ENCODE measurements at regions not wholly inside any gene's neighbourhood (a gene's known extent, or its start where the extent isn't known, plus 50 kb on each side); places are given as distances from the start of the nearest gene placed in this dataset.

GRCh38 chr9:10917001-10917400, 304.2 kb upstream of the PTPRD start:
- Histone ChIP-seq H3K79me1 (ENCODE audit: low read depth in 1 of 2, low read length in 2 of 2) (no peaks in the 10 kb centered on the region), H3K4me3 (ENCODE audit: insufficient read depth, low read depth, low read length) (no peak overlapping the region), H2BK120ac (ENCODE audit: low read depth, low read length) (no peak overlapping the region), H2BK5ac (ENCODE audit: low read depth, low read length, poor library complexity, severe bottlenecking) (no peak overlapping the region), H3K27me3 (ENCODE audit: control insufficient read depth, insufficient read depth, low read length) (no peaks in the 10 kb centered on the region), H3K4me2 (ENCODE audit: low read depth, low read length) (no peak overlapping the region), H3K4ac (ENCODE audit: low read depth, low read length) (no peak overlapping the region), H3K23ac (ENCODE audit: low read depth, low read length) (no peak overlapping the region), H2AK9ac (replicated peaks; ENCODE audit: low read depth, low read length, poor library complexity) (no peak overlapping the region), H4K5ac (ENCODE audit: low read depth, low read length) (no peak overlapping the region), H3K56ac (ENCODE audit: extremely low read depth, insufficient read depth, low read length) (no peak overlapping the region), H4K20me1 (ENCODE audit: insufficient read depth, low read length) (no peaks in the 10 kb centered on the region), H3K27ac (ENCODE audit: insufficient read depth, low read length) (no peak overlapping the region), H3K4me1 (ENCODE audit: control insufficient read depth, insufficient read depth, low read length) (no peaks in the 10 kb centered on the region), H3K18ac (ENCODE audit: low read depth, low read length) (no peak overlapping the region), H3K36me3 (ENCODE audit: control insufficient read depth, insufficient read depth, low read length) (no peaks in the 10 kb centered on the region), H4K91ac (ENCODE audit: insufficient read depth, low read depth, low read length) (no peak overlapping the region), H3K9me1 (ENCODE audit: insufficient read depth, low read length) (no peaks in the 10 kb centered on the region), H3K9ac (ENCODE audit: low read depth, low read length) (no peak overlapping the region), H2BK20ac (ENCODE audit: low read depth, low read length) (no peak overlapping the region), H2BK15ac (ENCODE audit: low read depth, low read length) (no peak overlapping the region), H2AFZ (replicated peaks; ENCODE audit: low read length, poor library complexity) (no peak overlapping the region), H2AK5ac (ENCODE audit: low read depth, low read length) (no peak overlapping the region), H3K14ac (replicated peaks; ENCODE audit: low read depth, low read length) (no peak overlapping the region), H4K8ac (ENCODE audit: low read depth in 2 of 2, low read length in 2 of 2) (no peak overlapping the region), H3K9me3 (ENCODE audit: control insufficient read depth, insufficient read depth, low read length) (peaks cover 3% of the 10 kb centered on the region; the same call in 1 of the 2 replicates)
- intact Hi-C loops (cut with micrococcal nuclease) (no loop called here), in situ Hi-C loops (cut with MboI; ENCODE audit: low sequenced_read_pairs) (no loop called here), dilution Hi-C loops (cut with HindIII; ENCODE audit: low sequenced_read_pairs, unreplicated experiment) (no loop called here)
- TF ChIP-seq BHLHE40 (IDR thresholded peaks at IDR 0.05; ENCODE audit: low read depth, low read length) (no peak), RAD21 (IDR thresholded peaks at IDR 0.05; ENCODE audit: low read length) (no peak), MXI1 (IDR thresholded peaks at IDR 0.05; ENCODE audit: borderline replicate concordance, low read depth, low read length) (no peak), MAZ (IDR thresholded peaks at IDR 0.05; ENCODE audit: borderline replicate concordance, low read depth, low read length) (no peak), USF2 (IDR thresholded peaks at IDR 0.05; ENCODE audit: low read depth, low read length) (no peak), CTCF (conservative IDR thresholded peaks at IDR 0.05; ENCODE audit: low read depth, low read length) (no peak), SMC3 (IDR thresholded peaks at IDR 0.05; ENCODE audit: low read depth, low read length) (no peak), RFX5 (IDR thresholded peaks at IDR 0.05; ENCODE audit: low read depth, low read length) (no peak), POLR2A (IDR thresholded peaks at IDR 0.05; ENCODE audit: low read depth, low read length) (no peak), RCOR1 (IDR thresholded peaks at IDR 0.05; ENCODE audit: insufficient replicate concordance, low read length) (no peak), NFE2L2 (IDR thresholded peaks at IDR 0.05; ENCODE audit: low read depth, low read length) (no peak), CHD1 (IDR thresholded peaks at IDR 0.05; ENCODE audit: low read depth, low read length) (no peak), CEBPB (IDR thresholded peaks at IDR 0.05; ENCODE audit: low read depth, low read length) (no peak), FOS (IDR thresholded peaks at IDR 0.05; ENCODE audit: low read depth, low read length) (no peak), MAFK (IDR thresholded peaks at IDR 0.05; ENCODE audit: low read depth, low read length) (no peak)
- TF ChIP-seq, protein P1, sequence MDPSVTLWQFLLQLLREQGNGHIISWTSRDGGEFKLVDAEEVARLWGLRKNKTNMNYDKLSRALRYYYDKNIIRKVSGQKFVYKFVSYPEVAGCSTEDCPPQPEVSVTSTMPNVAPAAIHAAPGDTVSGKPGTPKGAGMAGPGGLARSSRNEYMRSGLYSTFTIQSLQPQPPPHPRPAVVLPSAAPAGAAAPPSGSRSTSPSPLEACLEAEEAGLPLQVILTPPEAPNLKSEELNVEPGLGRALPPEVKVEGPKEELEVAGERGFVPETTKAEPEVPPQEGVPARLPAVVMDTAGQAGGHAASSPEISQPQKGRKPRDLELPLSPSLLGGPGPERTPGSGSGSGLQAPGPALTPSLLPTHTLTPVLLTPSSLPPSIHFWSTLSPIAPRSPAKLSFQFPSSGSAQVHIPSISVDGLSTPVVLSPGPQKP (IDR thresholded peaks at IDR 0.05; ENCODE audit: borderline replicate concordance, low read depth, low read length), result no peak
- ATAC-seq (ENCODE audit: low read depth) (no peak), DNase-seq (no peak)
- no CpG with 5 or more reads among the region's 2 CpGs for WGBS, 2 experiments (ENCODE audit: extremely low coverage in 2 of 2, insufficient read length in 1 of 2)
- no TSS peak for BruUV-seq (replicated peaks)
- CTCF ChIA-PET, result no interaction called here
- POLR2A ChIA-PET (ENCODE audit: unreplicated experiment), result no interaction called here

Measured in IMR-90 (cell line).